ENCODE measurements at regions not wholly inside any gene's neighbourhood (a gene's known extent, or its start where the extent isn't known, plus 50 kb on each side); places are given as distances from the start of the nearest gene placed in this dataset.

DNA sequence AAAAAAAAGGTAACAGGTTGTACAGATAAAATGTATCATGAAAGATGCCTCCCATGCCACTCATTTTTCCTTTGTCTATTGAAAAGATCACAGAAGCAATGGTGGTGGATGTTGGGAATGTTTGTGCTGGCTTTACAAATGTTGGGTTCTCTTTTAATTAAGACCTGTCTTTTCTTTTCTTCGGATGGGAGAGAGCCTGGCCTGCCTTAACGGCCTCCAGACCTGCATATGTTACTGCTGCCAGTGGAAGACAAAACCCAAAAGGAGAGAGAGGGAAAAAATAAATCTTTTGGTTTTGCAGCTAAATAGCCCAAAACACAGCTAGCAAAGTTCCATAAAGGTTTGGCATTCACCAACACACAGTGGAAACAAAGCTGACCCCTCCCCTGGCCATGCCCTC, 50.5 kb upstream of the FZD7 start:
- no peak for TF ChIP-seq EZH2 (IDR thresholded peaks at IDR 0.05; ENCODE audit: insufficient read depth, low read length)
- TF ChIP-seq, protein P1, sequence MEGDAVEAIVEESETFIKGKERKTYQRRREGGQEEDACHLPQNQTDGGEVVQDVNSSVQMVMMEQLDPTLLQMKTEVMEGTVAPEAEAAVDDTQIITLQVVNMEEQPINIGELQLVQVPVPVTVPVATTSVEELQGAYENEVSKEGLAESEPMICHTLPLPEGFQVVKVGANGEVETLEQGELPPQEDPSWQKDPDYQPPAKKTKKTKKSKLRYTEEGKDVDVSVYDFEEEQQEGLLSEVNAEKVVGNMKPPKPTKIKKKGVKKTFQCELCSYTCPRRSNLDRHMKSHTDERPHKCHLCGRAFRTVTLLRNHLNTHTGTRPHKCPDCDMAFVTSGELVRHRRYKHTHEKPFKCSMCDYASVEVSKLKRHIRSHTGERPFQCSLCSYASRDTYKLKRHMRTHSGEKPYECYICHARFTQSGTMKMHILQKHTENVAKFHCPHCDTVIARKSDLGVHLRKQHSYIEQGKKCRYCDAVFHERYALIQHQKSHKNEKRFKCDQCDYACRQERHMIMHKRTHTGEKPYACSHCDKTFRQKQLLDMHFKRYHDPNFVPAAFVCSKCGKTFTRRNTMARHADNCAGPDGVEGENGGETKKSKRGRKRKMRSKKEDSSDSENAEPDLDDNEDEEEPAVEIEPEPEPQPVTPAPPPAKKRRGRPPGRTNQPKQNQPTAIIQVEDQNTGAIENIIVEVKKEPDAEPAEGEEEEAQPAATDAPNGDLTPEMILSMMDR (IDR thresholded peaks at IDR 0.05; ENCODE audit: insufficient read depth, low read depth, low read length) = no peak

Measured in astrocyte (in vitro differentiated cells and primary cell).